Keratinocyte (primary cell): ENCODE measurements at regions not wholly inside any gene's neighbourhood (a gene's known extent, or its start where the extent isn't known, plus 50 kb on each side); places are given as distances from the start of the nearest gene placed in this dataset.

Experiments used
- EZH2 ChIP-seq: IDR thresholded peaks from one replicate; pipeline ENCODE4 v1.6.1; 2012; ENCODE audit warnings: inconsistent platforms, mild to moderate bottlenecking, low read length, moderate library complexity
- TF ChIP-seq, protein P1 (sequence below), 3 experiments: IDR thresholded peaks in 1 of 3; conservative IDR thresholded peaks in 1 of 3; optimal IDR thresholded peaks in 1 of 3; 2 replicates in 2 of 3; 3 replicates in 1 of 3; pipeline versions ENCODE3 to v1.5.1; 2011; ENCODE audit warnings: low read length in 3 of 3, mild to moderate bottlenecking in 3 of 3, moderate library complexity in 2 of 3, control low read depth in 1 of 3, inconsistent platforms in 1 of 3; ENCODE audit not compliant: insufficient read depth in 2 of 3; ENCODE audit errors: extremely low read depth in 1 of 3

- TF ChIP-seq, protein P1, sequence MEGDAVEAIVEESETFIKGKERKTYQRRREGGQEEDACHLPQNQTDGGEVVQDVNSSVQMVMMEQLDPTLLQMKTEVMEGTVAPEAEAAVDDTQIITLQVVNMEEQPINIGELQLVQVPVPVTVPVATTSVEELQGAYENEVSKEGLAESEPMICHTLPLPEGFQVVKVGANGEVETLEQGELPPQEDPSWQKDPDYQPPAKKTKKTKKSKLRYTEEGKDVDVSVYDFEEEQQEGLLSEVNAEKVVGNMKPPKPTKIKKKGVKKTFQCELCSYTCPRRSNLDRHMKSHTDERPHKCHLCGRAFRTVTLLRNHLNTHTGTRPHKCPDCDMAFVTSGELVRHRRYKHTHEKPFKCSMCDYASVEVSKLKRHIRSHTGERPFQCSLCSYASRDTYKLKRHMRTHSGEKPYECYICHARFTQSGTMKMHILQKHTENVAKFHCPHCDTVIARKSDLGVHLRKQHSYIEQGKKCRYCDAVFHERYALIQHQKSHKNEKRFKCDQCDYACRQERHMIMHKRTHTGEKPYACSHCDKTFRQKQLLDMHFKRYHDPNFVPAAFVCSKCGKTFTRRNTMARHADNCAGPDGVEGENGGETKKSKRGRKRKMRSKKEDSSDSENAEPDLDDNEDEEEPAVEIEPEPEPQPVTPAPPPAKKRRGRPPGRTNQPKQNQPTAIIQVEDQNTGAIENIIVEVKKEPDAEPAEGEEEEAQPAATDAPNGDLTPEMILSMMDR (optimal IDR thresholded peaks at IDR 0.05 in 1 of 3, IDR thresholded peaks at IDR 0.05 in 1 of 3, conservative IDR thresholded peaks at IDR 0.05 in 1 of 3; ENCODE audit: extremely low read depth in 1 of 3, insufficient read depth in 2 of 3, low read length in 3 of 3), result no peak
- no peak for TF ChIP-seq EZH2
These were observed 98.4 kb upstream of the THBS1 start for GRCh38 chr15:39482459-39482858.
